CD14-positive monocyte (primary cell): ENCODE measurements at regions not wholly inside any gene's neighbourhood (a gene's known extent, or its start where the extent isn't known, plus 50 kb on each side); places are given as distances from the start of the nearest gene placed in this dataset.
A peak's percentile ranks its signal among the peaks of the same experiment; 100 is the strongest.

Experiments
- DNase-seq, 3 donors: peaks; one replicate each; pipeline ENCODE4 v3.0.0-alpha.2; 2011 to 2022
- H2AFZ ChIP-seq: 2 replicates; pipeline ENCODE4 v1.6.0; 2012; ENCODE audit warnings: mild to moderate bottlenecking, low read depth, low read length, inconsistent platforms; ENCODE audit not compliant: insufficient read depth, poor library complexity, severe bottlenecking
- H3K27ac ChIP-seq, 2 donors: 1 replicate in 1 of 2; 2 replicates in 1 of 2; pipeline ENCODE4 v1.5.1; 2012 to 2013; ENCODE audit warnings: low read length in 2 of 2, control low read depth in 1 of 2, inconsistent platforms in 1 of 2, low read depth in 1 of 2, mild to moderate bottlenecking in 1 of 2
- H3K27me3 ChIP-seq, 2 donors: one replicate each; pipeline versions ENCODE4 v1.6.0 to v1.6.1; 2011 to 2013; ENCODE audit warnings: low read length in 2 of 2; ENCODE audit not compliant: control insufficient read depth in 2 of 2, insufficient read depth in 2 of 2
- H3K36me3 ChIP-seq, 2 donors: replicated peaks in 1 of 2; 1 replicate in 1 of 2; 2 replicates in 1 of 2; pipeline versions ENCODE4 v1.5.1 to v1.6.1; 2012 to 2013; ENCODE audit warnings: low read length in 2 of 2, control low read depth in 1 of 2, inconsistent platforms in 1 of 2, mild to moderate bottlenecking in 1 of 2; ENCODE audit not compliant: insufficient read depth in 2 of 2, control insufficient read depth in 1 of 2
- H3K4me1 ChIP-seq, 2 donors: 1 replicate in 1 of 2; 2 replicates in 1 of 2; pipeline versions ENCODE4 v1.5.1 to v1.6.1; 2012 to 2013; ENCODE audit warnings: low read length in 2 of 2, control low read depth in 1 of 2, inconsistent platforms in 1 of 2, mild to moderate bottlenecking in 1 of 2, moderate library complexity in 1 of 2; ENCODE audit not compliant: insufficient read depth in 2 of 2, control insufficient read depth in 1 of 2
- H3K4me2 ChIP-seq: replicated peaks from 2 replicates; pipeline ENCODE3; 2012; ENCODE audit warnings: low read length, moderate library complexity, mild to moderate bottlenecking; ENCODE audit not compliant: poor library complexity, severe bottlenecking; ENCODE audit errors: extremely low read depth
- H3K4me3 ChIP-seq, 3 experiments: fragments of 200-600 bp in 1 of 3; sonication (generic) in 1 of 3; replicated peaks in 1 of 3; 1 replicate in 2 of 3; 2 replicates in 1 of 3; pipeline ENCODE4 v1.5.1; 2011 to 2013; ENCODE audit warnings: low read length in 3 of 3, mild to moderate bottlenecking in 3 of 3, control low read depth in 2 of 3, low read depth in 2 of 3, inconsistent platforms in 1 of 3, moderate library complexity in 1 of 3
- H3K79me2 ChIP-seq: 2 replicates; pipeline ENCODE4 v1.6.0; 2012; ENCODE audit warnings: mild to moderate bottlenecking, control low read depth, inconsistent platforms, low read length, moderate library complexity; ENCODE audit not compliant: insufficient read depth
- H3K9ac ChIP-seq: 2 replicates; pipeline ENCODE4 v1.6.0; 2017; ENCODE audit warnings: low read length, mild to moderate bottlenecking; ENCODE audit not compliant: insufficient read depth, poor library complexity, severe bottlenecking
- H3K9me3 ChIP-seq, 2 donors: replicated peaks in 1 of 2; 1 replicate in 1 of 2; 2 replicates in 1 of 2; pipeline versions ENCODE4 v1.5.1 to v1.6.1; 2012 to 2013; ENCODE audit warnings: low read length in 2 of 2, control low read depth in 1 of 2; ENCODE audit not compliant: control insufficient read depth in 1 of 2, insufficient read depth in 1 of 2
- H4K20me1 ChIP-seq: 2 replicates; pipeline ENCODE4 v1.6.0; 2012; ENCODE audit warnings: mild to moderate bottlenecking, low read length, control low read depth, moderate library complexity; ENCODE audit not compliant: insufficient read depth
- H3K27ac Mint-ChIP-seq, 7 donors: one replicate each; pipeline ENCODE4 v1.8.0; 2020; ENCODE audit warnings: mild to moderate bottlenecking in 7 of 7, mixed read lengths in 7 of 7, moderate library complexity in 6 of 7, inconsistent platforms in 2 of 7
- H3K27me3 Mint-ChIP-seq, 3 donors: one replicate each; pipeline ENCODE4 v1.8.0; 2021 to 2022; ENCODE audit warnings: low read depth in 3 of 3, mild to moderate bottlenecking in 3 of 3, mixed read lengths in 3 of 3, moderate library complexity in 3 of 3, inconsistent platforms in 1 of 3
- H3K36me3 Mint-ChIP-seq, 2 donors: one replicate each; pipeline ENCODE4 v1.8.0; 2020; ENCODE audit warnings: mixed read lengths in 2 of 2, inconsistent platforms in 1 of 2, mild to moderate bottlenecking in 1 of 2
- H3K4me1 Mint-ChIP-seq: one replicate; pipeline ENCODE4 v1.8.0; 2020; ENCODE audit warnings: mild to moderate bottlenecking, mixed read lengths
- H3K4me3 Mint-ChIP-seq, 2 donors: one replicate each; pipeline ENCODE4 v1.8.0; 2020; ENCODE audit warnings: mild to moderate bottlenecking in 2 of 2, mixed read lengths in 2 of 2, moderate library complexity in 1 of 2
- H3K9me3 Mint-ChIP-seq, 7 donors: one replicate each; pipeline ENCODE4 v1.8.0; 2020 to 2022; ENCODE audit warnings: mixed read lengths in 7 of 7, mild to moderate bottlenecking in 6 of 7, moderate library complexity in 6 of 7, inconsistent platforms in 2 of 7
- WGBS: methylation state at CpG from one replicate; pipeline ENCODE4 v1.1.5; 2013; ENCODE audit warnings: missing lambda C conversion rate; ENCODE audit not compliant: insufficient coverage; 5-methylcytosine and 5-hydroxymethylcytosine counted together
- intact Hi-C, 2 donors: fragments of 100-400 bp; cut with micrococcal nuclease; formaldehyde crosslinking; loops; one replicate each; pipeline versions ENCODE4 v1.15.0 to v1.15.1; 2023
- TF ChIP-seq, protein P1 (sequence below): fragments of 200-600 bp; IDR thresholded peaks from one replicate; pipeline ENCODE4 v1.8.0; 2022; ENCODE audit warnings: antibody characterized with exemption, mild to moderate bottlenecking

DNA sequence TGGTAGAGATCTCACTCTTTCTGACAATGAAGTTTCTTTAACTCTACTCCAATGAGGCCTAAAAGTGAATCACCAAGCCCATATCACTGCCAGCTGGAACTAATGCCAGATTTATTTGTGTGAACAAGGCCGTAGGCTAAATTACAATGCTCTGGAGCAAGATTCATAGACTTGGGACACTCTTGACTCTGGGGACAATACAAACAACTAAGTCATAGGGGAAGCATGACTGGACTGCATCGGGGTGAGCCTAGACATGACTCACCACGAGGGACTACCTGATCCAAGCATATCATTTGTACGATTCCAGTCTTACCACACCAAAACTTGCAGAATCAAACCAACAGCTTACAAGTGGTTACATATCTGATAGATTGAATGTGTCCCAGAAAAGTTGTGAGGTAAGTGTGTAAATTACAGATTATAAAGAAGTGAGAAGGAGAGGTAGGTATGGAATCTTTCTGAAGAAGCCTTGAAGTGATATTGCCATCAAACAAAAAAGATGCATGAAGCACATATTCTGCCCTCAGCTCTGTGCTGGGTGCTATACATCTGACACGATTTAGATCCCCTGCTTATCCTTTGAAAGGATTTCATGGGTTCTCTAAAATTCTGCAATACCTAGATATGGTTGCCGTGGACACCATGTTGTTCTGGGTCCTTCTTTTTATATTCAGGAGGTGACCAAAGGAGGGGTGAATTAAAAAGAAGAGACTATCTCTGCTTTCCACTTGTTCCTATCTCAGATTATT, 199.3 kb upstream of the PDE4D start:
- peaks cover 13 to 25% (median 19%) of the 10 kb centered on the region in 7 donors for H3K9me3 Mint-ChIP-seq
- Histone ChIP-seq H3K9me3 (peaks cover 2 to 13% of the 10 kb centered on the region in 2 donors), H3K4me2 (no peak overlapping the region), H3K27ac (no peak overlapping the region), H3K27me3 (no peaks in the 10 kb centered on the region), H3K4me3 (no peak overlapping the region), H3K4me1 (no peaks in the 10 kb centered on the region), H3K36me3 (no peaks in the 10 kb centered on the region), H3K79me2 (no peaks in the 10 kb centered on the region), H4K20me1 (no peaks in the 10 kb centered on the region), H3K9ac (no peak overlapping the region), H2AFZ (no peak overlapping the region)
- WGBS = 92% methylated on average over 4 of the region's 6 CpGs
- no peak overlapping the region for H3K4me3 Mint-ChIP-seq
- no peak for DNase-seq
- H3K36me3 Mint-ChIP-seq = peaks cover 15 to 37% of the 10 kb centered on the region in 2 donors
- TF ChIP-seq, protein P1, sequence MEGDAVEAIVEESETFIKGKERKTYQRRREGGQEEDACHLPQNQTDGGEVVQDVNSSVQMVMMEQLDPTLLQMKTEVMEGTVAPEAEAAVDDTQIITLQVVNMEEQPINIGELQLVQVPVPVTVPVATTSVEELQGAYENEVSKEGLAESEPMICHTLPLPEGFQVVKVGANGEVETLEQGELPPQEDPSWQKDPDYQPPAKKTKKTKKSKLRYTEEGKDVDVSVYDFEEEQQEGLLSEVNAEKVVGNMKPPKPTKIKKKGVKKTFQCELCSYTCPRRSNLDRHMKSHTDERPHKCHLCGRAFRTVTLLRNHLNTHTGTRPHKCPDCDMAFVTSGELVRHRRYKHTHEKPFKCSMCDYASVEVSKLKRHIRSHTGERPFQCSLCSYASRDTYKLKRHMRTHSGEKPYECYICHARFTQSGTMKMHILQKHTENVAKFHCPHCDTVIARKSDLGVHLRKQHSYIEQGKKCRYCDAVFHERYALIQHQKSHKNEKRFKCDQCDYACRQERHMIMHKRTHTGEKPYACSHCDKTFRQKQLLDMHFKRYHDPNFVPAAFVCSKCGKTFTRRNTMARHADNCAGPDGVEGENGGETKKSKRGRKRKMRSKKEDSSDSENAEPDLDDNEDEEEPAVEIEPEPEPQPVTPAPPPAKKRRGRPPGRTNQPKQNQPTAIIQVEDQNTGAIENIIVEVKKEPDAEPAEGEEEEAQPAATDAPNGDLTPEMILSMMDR = no peak
- H3K27ac Mint-ChIP-seq = peak overlapping the region in 1 of 7 donors; percentile 28
- H3K4me1 Mint-ChIP-seq = no peaks in the 10 kb centered on the region
- H3K27me3 Mint-ChIP-seq = peaks cover 0 to 2% (median 2%) of the 10 kb centered on the region in 3 donors
- intact Hi-C loops = no loop called here

- Histone ChIP-seq H4K20me1 (no peaks in the 10 kb centered on the region), H3K9ac (no peak overlapping the region), H3K4me1 (peaks cover 6 to 8% of the 10 kb centered on the region in 2 donors), H3K79me2 (peaks cover 7% of the 10 kb centered on the region), H3K4me2 (no peak overlapping the region), H2AFZ (no peak overlapping the region), H3K27me3 (no peaks in the 10 kb centered on the region), H3K36me3 (peaks cover 0 to 14% of the 10 kb centered on the region in 2 donors), H3K9me3 (peaks cover 10 to 24% of the 10 kb centered on the region in 2 donors), H3K27ac (no peak overlapping the region), H3K4me3 (no peak overlapping the region)
- Mint-ChIP-seq H3K36me3 (peaks cover 21 to 54% of the 10 kb centered on the region in 2 donors), H3K4me3 (no peak overlapping the region), H3K27ac (no peak overlapping the region), H3K9me3 (peaks cover 29 to 47% (median 31%) of the 10 kb centered on the region in 7 donors), H3K27me3 (no peaks in the 10 kb centered on the region), H3K4me1 (peaks cover 11% of the 10 kb centered on the region)
- DNase-seq = no peak
- intact Hi-C loops = no loop called here
- TF ChIP-seq, protein P1 = no peak
Observed at GRCh38 chr5:60086583-60086982, 193.1 kb upstream of the PDE4D start.
